Fibroblast of lung (primary cell): ENCODE measurements at regions not wholly inside any gene's neighbourhood (a gene's known extent, or its start where the extent isn't known, plus 50 kb on each side); places are given as distances from the start of the nearest gene placed in this dataset.
"Not testable (repeated sequence)": the region's sequence is repeated elsewhere in the genome, so short reads cannot be mapped to it uniquely, and the experiment has no call there.

ENCODE experiments used
- EZH2 ChIP-seq: IDR thresholded peaks from 2 replicates; pipeline ENCODE4 v1.5.1; 2012; ENCODE audit warnings: low read length, control low read depth, mild to moderate bottlenecking; ENCODE audit errors: missing control alignments
- TF ChIP-seq, protein P1 (sequence below), 2 donors: IDR thresholded peaks in 1 of 2; conservative IDR thresholded peaks in 1 of 2; 1 replicate in 1 of 2; 2 replicates in 1 of 2; pipeline ENCODE4 v1.5.1; 2011 to 2012; ENCODE audit warnings: low read length in 2 of 2, control low read depth in 1 of 2, inconsistent platforms in 1 of 2, low read depth in 1 of 2, mild to moderate bottlenecking in 1 of 2

DNA sequence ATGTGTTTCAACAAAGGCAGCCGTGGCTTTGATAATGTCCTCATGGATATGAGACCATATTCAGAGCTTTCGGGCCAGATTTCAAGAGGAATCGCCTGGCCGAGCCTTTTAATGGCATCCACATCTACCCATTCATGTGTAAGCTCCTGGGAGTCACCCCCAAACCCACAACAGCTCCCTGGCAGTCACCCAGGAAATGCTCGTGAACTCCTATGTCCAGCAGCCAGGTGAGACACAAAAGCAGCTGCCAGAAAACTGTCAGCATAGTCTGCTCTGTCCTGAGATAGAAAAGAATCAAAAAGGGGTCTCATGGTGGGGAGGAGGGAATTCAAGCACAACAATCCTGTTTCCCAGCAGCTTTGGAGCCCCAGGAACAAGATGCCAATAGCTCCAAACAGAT lies 96.4 kb upstream of the DRD5 start:
- TF ChIP-seq, protein P1, sequence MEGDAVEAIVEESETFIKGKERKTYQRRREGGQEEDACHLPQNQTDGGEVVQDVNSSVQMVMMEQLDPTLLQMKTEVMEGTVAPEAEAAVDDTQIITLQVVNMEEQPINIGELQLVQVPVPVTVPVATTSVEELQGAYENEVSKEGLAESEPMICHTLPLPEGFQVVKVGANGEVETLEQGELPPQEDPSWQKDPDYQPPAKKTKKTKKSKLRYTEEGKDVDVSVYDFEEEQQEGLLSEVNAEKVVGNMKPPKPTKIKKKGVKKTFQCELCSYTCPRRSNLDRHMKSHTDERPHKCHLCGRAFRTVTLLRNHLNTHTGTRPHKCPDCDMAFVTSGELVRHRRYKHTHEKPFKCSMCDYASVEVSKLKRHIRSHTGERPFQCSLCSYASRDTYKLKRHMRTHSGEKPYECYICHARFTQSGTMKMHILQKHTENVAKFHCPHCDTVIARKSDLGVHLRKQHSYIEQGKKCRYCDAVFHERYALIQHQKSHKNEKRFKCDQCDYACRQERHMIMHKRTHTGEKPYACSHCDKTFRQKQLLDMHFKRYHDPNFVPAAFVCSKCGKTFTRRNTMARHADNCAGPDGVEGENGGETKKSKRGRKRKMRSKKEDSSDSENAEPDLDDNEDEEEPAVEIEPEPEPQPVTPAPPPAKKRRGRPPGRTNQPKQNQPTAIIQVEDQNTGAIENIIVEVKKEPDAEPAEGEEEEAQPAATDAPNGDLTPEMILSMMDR (conservative IDR thresholded peaks at IDR 0.05 in 1 of 2, IDR thresholded peaks at IDR 0.05 in 1 of 2; ENCODE audit: low read depth in 1 of 2, low read length in 2 of 2), result not testable (repeated sequence)
- not testable (repeated sequence) for TF ChIP-seq EZH2
